KBM-7 (cell line): ENCODE measurements at regions not wholly inside any gene's neighbourhood (a gene's known extent, or its start where the extent isn't known, plus 50 kb on each side); places are given as distances from the start of the nearest gene placed in this dataset.

ENCODE experiments used
- DNase-seq: peaks from one replicate; pipeline ENCODE4 v3.0.0-alpha.2; 2015
- in situ Hi-C: fragments of 300-500 bp; cut with MboI; formaldehyde crosslinking; loops from 2 replicates; pipeline ENCODE4 v1.14.3; 2020; ENCODE audit warnings: low sequenced_read_pairs, low pct_unique_long_range_greater_than_20kb, mixed read lengths

- in situ Hi-C loops, result no loop called here
- no peak for DNase-seq
Measured at GRCh38 chr22:48890693-48891554, 936.7 kb downstream of the BRD1 start.

GRCh38 chr22:48889887-48890692 is 937.6 kb downstream of the BRD1 start:
- in situ Hi-C loops, result no loop called here
- DNase-seq, result no peak

- no peak for DNase-seq
- in situ Hi-C loops, result no loop called here
Measured at GRCh38 chr22:48889209-48889830, 938.4 kb downstream of the BRD1 start.

GRCh38 chr22:48888466-48889208 is 939.0 kb downstream of the BRD1 start:
- no peak for DNase-seq
- in situ Hi-C loops, result no loop called here

- in situ Hi-C loops, result no loop called here
- DNase-seq, result no peak
Measured at GRCh38 chr22:48887394-48888332, 940.0 kb downstream of the BRD1 start.

GRCh38 chr22:48886604-48887393 is 940.9 kb downstream of the BRD1 start:
- no peak for DNase-seq

GRCh38 chr22:48885919-48886305 is 941.8 kb downstream of the BRD1 start:
- no peak for DNase-seq
- in situ Hi-C loops, result no loop called here

More at GRCh38 chr22:48886604-48887393, 940.9 kb downstream of the BRD1 start:
- in situ Hi-C loops, result no loop called here

GRCh38 chr22:48885271-48885918 is 942.3 kb downstream of the BRD1 start:
- in situ Hi-C loops, result no loop called here
- DNase-seq, result no peak

- no peak for DNase-seq
- in situ Hi-C loops, result no loop called here
Measured at GRCh38 chr22:48884786-48885185, 942.9 kb downstream of the BRD1 start.

GRCh38 chr22:48884324-48884723 is 943.3 kb downstream of the BRD1 start:
- in situ Hi-C loops, result no loop called here
- DNase-seq, result no peak

- in situ Hi-C loops, result no loop called here
- no peak for DNase-seq
Measured at GRCh38 chr22:48883211-48883960, 944.3 kb downstream of the BRD1 start.

- no peak for DNase-seq
- in situ Hi-C loops, result no loop called here
Measured at GRCh38 chr22:48882636-48883200, 945.0 kb downstream of the BRD1 start.

- in situ Hi-C loops, result no loop called here
- DNase-seq, result no peak
Measured at GRCh38 chr22:48881326-48881980, 946.2 kb downstream of the BRD1 start.

GRCh38 chr22:48880749-48881148 is 946.9 kb downstream of the BRD1 start:
- DNase-seq, result no peak
- in situ Hi-C loops, result no loop called here

- in situ Hi-C loops, result no loop called here
- no peak for DNase-seq
Measured at GRCh38 chr22:48876951-48877350, 950.7 kb downstream of the BRD1 start.

- in situ Hi-C loops, result no loop called here
- no peak for DNase-seq
Measured at GRCh38 chr22:48874956-48875355, 952.7 kb downstream of the BRD1 start.
